NCI-H1092 (cell line): ENCODE measurements at regions not wholly inside any gene's neighbourhood (a gene's known extent, or its start where the extent isn't known, plus 50 kb on each side); places are given as distances from the start of the nearest gene placed in this dataset.

Experiments used
- DNase-seq: peaks from one replicate; lab custom pipeline; 2025; lab: John Stamatoyannopoulos, UW

DNA sequence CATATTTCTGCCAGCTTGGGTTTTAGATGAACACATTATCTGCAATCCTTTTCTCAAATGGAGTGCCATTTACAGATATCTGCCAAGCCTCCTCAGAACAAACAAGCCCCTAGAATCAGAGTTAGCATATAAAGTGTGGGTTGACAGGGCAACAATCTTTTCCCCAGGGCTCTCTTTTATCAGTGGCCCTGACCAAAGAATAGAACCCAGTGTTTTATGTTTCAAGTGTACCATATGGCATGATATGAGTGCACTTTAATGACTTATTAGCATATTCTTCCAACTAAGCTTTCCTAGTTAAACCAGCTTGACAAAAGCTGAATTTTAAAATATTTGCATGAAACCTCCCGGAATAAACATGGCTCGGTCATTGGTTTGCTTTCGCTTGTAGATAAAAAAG is 57.3 kb downstream of the EVX1 start:
- no peak for DNase-seq

GRCh38 chr7:27300421-27300820 is 57.8 kb downstream of the EVX1 start:
- DNase-seq: no peak

- DNase-seq: no peak
These were observed 60.0 kb downstream of the EVX1 start for GRCh38 chr7:27302590-27302989.

DNA sequence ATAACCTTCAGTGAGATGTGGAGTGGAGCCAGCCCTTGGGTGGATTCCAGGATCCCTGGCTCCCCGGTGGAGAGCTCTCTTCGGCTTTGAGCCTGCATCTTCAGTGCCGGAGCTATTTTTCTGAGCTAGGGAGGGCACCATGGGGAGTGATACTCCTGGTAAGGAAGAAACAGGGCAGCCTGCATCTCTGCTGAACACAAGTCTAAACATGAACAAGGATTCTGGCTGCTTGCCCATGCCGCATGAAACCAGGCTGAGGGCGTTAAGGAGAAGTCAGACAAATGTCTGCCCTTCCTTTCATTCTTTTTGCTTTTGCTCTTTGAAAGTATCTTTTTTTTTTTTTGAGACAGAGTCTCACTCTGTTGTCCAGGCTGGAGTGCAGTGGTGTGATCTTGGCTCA is 60.4 kb downstream of the EVX1 start:
- DNase-seq: peak; percentile 10

- DNase-seq: no peak
These were observed 63.3 kb downstream of the EVX1 start for GRCh38 chr7:27305854-27306253.

- no peak for DNase-seq
These were observed 70.2 kb downstream of the EVX1 start for GRCh38 chr7:27312820-27313219.

- no peak for DNase-seq
These were observed 71.5 kb downstream of the EVX1 start for GRCh38 chr7:27314111-27314510.

GRCh38 chr7:27315066-27315465 is 72.5 kb downstream of the EVX1 start:
- no peak for DNase-seq

DNA sequence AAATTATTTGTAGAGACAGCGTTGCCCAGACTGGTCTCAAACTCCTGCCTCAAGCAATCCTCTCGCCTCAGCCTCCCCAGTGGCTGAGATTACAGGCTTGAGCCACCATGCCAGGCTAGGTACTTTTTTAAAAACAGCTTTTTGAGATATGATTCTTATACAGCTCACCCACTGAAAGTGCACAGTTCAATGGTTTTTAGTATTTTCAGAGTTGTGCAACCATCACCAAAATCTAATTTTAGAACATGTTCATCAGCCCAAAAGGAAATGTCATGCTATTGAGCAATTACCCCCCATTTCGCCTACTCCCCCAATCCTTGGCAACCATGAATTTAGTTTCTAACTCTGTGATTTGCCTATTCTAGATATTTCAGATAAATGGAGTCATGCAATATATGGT is 73.7 kb downstream of the EVX1 start:
- no peak for DNase-seq

GRCh38 chr7:27324246-27324645 is 81.6 kb downstream of the EVX1 start:
- DNase-seq: no peak

DNA sequence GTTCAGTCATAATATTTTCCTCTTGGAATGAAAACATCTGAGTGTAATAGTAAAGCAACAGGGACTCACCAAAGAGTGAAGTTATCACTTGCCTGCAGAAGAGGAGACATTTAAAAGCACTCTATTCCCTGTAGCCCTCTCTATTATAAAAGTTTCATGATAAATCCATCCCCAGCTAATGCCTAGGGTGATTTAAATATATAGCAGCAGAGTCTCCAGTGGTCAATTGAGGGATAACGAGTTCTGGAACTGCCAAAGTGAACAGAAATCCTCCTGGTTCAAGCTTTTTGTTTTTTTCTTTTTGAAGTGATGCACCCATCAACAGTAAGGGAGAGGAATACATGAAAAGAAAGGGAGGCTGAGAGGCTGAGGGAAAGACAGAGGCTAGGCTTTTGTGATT is 87.3 kb downstream of the EVX1 start:
- DNase-seq: no peak

GRCh38 chr7:27339478-27339877 is 96.9 kb downstream of the EVX1 start:
- no peak for DNase-seq

DNA sequence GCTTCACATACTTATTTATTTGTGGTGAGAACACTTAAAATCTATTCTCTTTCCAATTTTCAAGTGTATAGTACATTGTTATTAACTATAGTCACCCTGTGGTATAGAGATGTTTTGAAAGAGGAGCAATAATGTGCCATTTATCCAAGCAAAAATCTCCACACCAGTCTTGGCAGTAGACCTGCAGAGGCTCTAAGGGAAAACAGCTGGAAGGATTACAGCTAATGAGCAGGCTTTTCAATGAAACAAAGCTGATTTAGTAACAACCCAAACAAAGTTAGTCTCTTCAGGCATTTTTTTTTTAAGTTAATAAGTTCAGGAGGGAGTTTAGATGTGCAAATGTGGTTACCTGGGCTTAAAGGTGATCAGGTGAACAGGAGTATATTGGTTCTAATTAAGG is 101.9 kb downstream of the EVX1 start:
- DNase-seq: no peak

DNA sequence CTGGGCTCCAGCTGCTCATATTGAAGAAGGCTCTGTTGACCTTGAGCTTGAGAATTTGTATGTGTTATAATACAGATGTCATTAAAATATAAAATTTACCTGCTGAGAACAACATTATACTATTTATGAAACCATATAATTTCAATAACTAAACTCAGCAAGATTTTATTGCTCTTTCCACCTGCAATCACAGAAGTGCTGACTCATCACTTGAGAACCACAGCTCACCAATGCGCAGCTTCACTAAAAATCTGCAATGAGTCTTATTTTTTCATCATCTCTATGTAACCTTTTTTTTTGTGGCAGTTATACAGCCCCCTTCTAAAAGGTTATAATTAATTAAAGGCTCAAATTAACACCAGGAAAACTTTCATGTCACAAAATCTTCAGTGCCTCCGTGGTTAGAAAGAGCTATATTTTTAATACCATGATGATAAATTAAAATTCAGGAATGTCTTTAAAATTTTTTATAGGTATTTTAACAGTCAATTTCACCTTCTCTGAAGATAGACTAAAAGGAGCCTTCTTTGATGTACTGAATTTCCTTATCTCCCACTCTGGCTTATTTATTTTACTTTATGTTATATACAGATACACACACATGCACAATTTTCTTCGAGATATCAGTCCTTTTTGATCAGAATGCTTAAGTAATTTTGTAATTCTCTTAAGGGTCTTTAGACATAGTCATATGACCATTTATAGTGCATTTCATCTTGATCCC is 102.7 kb downstream of the EVX1 start:
- DNase-seq: no peak

DNA sequence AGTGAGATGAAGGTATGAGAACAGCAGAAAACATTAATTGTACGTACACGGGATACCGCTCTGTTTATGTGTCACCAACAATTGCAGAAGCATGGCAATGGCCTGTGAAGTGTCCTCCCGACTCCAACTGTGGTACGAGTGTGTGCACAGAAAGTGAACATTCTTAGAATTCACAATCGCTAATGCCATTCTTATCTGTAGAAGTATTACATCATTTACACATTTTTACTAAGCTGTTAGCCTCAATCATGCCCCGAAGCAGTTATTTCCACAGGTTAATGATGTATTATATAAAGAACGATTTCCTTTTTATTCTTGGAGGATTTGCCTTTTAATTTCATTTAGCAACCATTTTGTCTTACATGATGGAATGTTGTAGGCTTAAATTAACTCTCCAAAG is 103.4 kb downstream of the EVX1 start:
- DNase-seq: no peak

GRCh38 chr7:27346531-27347275 is 104.1 kb downstream of the EVX1 start:
- no peak for DNase-seq

GRCh38 chr7:27347276-27347640 is 104.7 kb downstream of the EVX1 start:
- no peak for DNase-seq

- DNase-seq: no peak
These were observed 107.0 kb downstream of the EVX1 start for GRCh38 chr7:27349621-27350020.

- no peak for DNase-seq
These were observed 108.5 kb downstream of the EVX1 start for GRCh38 chr7:27351137-27351536.

DNA sequence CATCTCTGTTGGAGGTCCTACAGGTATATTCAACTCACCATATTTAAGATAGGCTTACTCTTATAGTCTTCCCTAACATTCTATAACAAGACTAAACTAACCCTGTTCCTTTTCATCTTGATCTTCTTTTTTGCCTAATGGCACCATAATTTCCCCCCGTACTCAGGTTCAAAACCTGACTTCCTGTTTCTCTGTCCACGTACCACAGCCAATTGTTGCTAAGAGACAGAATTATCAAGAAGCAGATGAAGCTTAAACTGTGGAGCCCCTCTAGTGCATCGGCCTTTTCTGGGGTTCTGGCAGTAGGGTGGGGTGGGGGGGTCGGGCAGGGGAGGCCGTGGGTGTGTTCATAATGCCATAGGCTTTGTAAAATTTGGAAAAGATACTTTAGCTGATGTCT is 109.2 kb downstream of the EVX1 start:
- DNase-seq: no peak

- no peak for DNase-seq
These were observed 116.9 kb downstream of the EVX1 start for GRCh38 chr7:27359181-27360125.

DNA sequence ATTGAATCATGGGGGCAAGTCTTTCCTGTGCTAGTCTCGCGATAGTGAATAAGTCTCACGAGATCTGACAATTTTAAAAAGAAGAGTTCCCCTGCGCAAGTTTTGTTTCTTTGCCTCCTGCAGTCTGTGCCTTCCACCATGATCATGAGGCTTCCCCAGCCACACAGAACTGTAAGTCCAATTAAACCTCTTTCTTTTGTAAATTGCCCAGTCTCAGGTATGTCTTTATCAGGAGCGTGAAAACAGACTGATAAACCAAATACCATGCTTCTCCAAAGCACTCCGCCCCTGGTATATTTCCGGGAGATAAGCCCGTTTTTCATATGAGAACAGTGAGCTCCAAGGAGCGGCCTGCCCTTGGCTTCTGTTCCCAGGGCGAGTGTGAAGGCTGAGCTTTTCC is 118.9 kb downstream of the EVX1 start:
- DNase-seq: no peak

DNA sequence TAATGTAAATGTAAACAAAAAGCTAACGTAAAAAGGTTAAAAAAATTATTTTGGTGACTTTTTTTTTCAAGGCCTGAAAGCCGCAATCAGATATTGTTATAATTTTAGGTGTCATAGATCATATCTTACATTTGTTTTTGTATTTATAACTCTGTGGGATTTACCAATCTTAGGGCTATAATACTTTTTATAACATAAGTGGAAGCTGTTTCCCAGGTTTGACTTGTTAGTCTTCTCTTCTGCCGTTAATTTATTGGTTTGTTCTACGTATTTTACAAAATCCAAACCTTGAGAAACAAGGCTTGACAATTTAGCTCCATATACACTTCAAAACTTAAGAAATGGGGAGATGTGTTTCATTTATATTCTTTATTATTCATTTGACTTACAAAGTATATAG is 119.4 kb downstream of the EVX1 start:
- no peak for DNase-seq
